HepG2 (cell line): ENCODE measurements at regions not wholly inside any gene's neighbourhood (a gene's known extent, or its start where the extent isn't known, plus 50 kb on each side); places are given as distances from the start of the nearest gene placed in this dataset.

Experiments used
- ARID5B ChIP-seq: IDR thresholded peaks from 2 replicates; pipeline ENCODE4 v1.4.0; 2020; ENCODE audit warnings: mild to moderate bottlenecking, missing genetic modification reagents
- DMAP1 ChIP-seq: IDR thresholded peaks from 2 replicates; pipeline ENCODE4 v1.6.1; 2016
- IRF1 ChIP-seq: sonication (generic); formaldehyde crosslinking; IDR thresholded peaks from 2 replicates; pipeline ENCODE4 v1.4.0; 2020; ENCODE audit warnings: low read depth, mild to moderate bottlenecking, missing genetic modification reagents
- MBD4 ChIP-seq: IDR thresholded peaks from 2 replicates; pipeline ENCODE4 v1.6.1; 2012; ENCODE audit warnings: low read length, inconsistent platforms, borderline replicate concordance
- MXD3 ChIP-seq: IDR thresholded peaks from 2 replicates; pipeline ENCODE4 v1.6.1; 2016; ENCODE audit warnings: mild to moderate bottlenecking, missing biosample characterization, missing genetic modification reagents
- NONO ChIP-seq, 2 experiments: fragments of 450-650 bp in 1 of 2; sonication (generic) in 1 of 2; formaldehyde crosslinking in 1 of 2; IDR thresholded peaks in 1 of 2; conservative IDR thresholded peaks in 1 of 2; 2 replicates each; pipeline versions ENCODE4 v1.6.1 to v1.8.0; 2017 to 2022; ENCODE audit warnings: mild to moderate bottlenecking in 1 of 2, missing genetic modification reagents in 1 of 2, moderate library complexity in 1 of 2
- RARA ChIP-seq: IDR thresholded peaks from 2 replicates; pipeline ENCODE4 v1.6.1; 2016; ENCODE audit warnings: missing genetic modification reagents, missing compliant biosample characterization
- SMARCC2 ChIP-seq: fragments of 450-650 bp; IDR thresholded peaks from 2 replicates; pipeline ENCODE4 v1.6.1; 2017; ENCODE audit warnings: antibody characterized with exemption, mild to moderate bottlenecking
- STAG1 ChIP-seq: sonication (generic); formaldehyde crosslinking; IDR thresholded peaks from 2 replicates; pipeline ENCODE4 v1.4.0; 2020; ENCODE audit warnings: missing genetic modification reagents
- USF2 ChIP-seq, 2 experiments: sonication (generic) in 1 of 2; formaldehyde crosslinking in 1 of 2; IDR thresholded peaks; 2 replicates each; pipeline versions ENCODE4 v1.5.1 to v1.6.1; 2011 to 2020; ENCODE audit warnings: borderline replicate concordance in 1 of 2, low read depth in 1 of 2, low read length in 1 of 2, mild to moderate bottlenecking in 1 of 2, missing genetic modification reagents in 1 of 2, moderate library complexity in 1 of 2
- ZBTB7A ChIP-seq: sonication (generic); formaldehyde crosslinking; IDR thresholded peaks from 2 replicates; pipeline ENCODE4 v1.8.0; 2022; ENCODE audit warnings: mild to moderate bottlenecking, missing genetic modification reagents
- ZSCAN12 ChIP-seq: sonication (generic); formaldehyde crosslinking; IDR thresholded peaks from 2 replicates; pipeline ENCODE4 v1.9.0; 2021; ENCODE audit warnings: mild to moderate bottlenecking, missing genetic modification reagents
- TF ChIP-seq, protein P1 (sequence below): sonication (generic); formaldehyde crosslinking; IDR thresholded peaks from 2 replicates; pipeline ENCODE4 v1.8.0; 2022; ENCODE audit warnings: mild to moderate bottlenecking, missing genetic modification reagents, moderate library complexity
- TF ChIP-seq, protein P2 (sequence below): sonication (generic); formaldehyde crosslinking; IDR thresholded peaks from 2 replicates; pipeline ENCODE4 v1.4.0; 2020; ENCODE audit warnings: missing genetic modification reagents

DNA sequence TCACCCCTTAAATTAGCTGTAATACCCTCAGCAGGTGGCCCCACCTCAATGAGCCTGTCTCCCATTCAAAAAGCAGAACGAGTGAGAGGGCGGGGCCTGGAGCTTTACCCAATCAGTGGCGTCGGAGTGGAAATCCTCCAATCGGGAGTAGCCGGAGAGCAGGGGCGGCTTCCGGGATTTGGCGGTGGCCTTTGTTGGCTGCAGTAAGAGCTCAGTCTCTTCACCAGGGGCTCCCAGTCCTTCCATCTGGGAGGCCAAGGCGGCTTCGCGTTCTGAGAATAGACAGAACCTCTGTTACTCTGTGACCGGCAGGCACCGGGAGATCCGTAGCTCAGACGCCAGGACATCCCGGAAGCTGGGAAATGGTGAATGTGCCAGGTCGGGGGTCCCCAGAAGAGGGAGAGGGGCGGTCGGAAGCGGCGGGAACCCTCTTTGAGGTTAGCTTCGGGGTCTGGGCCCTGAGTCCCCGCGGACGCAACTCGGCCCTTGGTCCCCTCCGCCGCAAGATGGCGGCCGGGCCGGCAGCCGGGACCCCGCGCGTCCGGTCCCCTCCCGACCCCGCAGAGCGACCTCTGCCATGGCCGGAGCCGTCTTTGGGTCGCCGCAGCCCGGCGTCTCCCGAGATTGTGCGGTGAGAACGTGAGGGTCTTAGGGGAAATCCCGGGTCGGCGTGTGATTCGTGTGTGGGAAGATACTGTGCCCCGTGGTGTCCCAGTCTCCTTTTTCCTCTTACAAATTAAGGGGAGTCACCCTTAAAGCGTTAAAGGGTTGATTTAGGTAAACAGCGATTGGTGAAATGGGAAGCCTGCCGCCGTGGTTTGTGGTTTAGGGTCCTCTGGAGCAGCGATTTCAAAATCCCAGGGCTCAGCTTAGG lies 160.3 kb upstream of the ZNF267 start (continued):
- TF ChIP-seq USF2 (IDR thresholded peaks at IDR 0.05; ENCODE audit: low read depth, low read length) (no peak), USF2 (CRISPR knock-in tag; IDR thresholded peaks at IDR 0.05; ENCODE audit: borderline replicate concordance) (no peak), STAG1 (CRISPR knock-in tag) (no peak), SMARCC2 (no peak), MBD4 (no peak), ARID5B (CRISPR knock-in tag) (peak; percentile 45; the same call in 1 of the 2 replicates), ZSCAN12 (CRISPR knock-in tag) (peak; percentile 96; the same call in 1 of the 2 replicates), MXD3 (peak; percentile 82), RARA (CRISPR knock-in tag) (peak; percentile 32; the same call in 1 of the 2 replicates), NONO (IDR thresholded peaks at IDR 0.05) (no peak), NONO (CRISPR knock-in tag; conservative IDR thresholded peaks at IDR 0.05) (peak; percentile 90), IRF1 (CRISPR knock-in tag) (no peak), ZBTB7A (peak; percentile 84; the same call in 1 of the 2 replicates), DMAP1 (CRISPR knock-in tag) (peak; percentile 53; the same call in 1 of the 2 replicates)
- TF ChIP-seq, protein P1, sequence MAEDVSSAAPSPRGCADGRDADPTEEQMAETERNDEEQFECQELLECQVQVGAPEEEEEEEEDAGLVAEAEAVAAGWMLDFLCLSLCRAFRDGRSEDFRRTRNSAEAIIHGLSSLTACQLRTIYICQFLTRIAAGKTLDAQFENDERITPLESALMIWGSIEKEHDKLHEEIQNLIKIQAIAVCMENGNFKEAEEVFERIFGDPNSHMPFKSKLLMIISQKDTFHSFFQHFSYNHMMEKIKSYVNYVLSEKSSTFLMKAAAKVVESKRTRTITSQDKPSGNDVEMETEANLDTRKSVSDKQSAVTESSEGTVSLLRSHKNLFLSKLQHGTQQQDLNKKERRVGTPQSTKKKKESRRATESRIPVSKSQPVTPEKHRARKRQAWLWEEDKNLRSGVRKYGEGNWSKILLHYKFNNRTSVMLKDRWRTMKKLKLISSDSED (CRISPR knock-in tag), result 0 out of 2 replicates have a peak, but pooled peaks have one; percentile 57
- TF ChIP-seq, protein P2, sequence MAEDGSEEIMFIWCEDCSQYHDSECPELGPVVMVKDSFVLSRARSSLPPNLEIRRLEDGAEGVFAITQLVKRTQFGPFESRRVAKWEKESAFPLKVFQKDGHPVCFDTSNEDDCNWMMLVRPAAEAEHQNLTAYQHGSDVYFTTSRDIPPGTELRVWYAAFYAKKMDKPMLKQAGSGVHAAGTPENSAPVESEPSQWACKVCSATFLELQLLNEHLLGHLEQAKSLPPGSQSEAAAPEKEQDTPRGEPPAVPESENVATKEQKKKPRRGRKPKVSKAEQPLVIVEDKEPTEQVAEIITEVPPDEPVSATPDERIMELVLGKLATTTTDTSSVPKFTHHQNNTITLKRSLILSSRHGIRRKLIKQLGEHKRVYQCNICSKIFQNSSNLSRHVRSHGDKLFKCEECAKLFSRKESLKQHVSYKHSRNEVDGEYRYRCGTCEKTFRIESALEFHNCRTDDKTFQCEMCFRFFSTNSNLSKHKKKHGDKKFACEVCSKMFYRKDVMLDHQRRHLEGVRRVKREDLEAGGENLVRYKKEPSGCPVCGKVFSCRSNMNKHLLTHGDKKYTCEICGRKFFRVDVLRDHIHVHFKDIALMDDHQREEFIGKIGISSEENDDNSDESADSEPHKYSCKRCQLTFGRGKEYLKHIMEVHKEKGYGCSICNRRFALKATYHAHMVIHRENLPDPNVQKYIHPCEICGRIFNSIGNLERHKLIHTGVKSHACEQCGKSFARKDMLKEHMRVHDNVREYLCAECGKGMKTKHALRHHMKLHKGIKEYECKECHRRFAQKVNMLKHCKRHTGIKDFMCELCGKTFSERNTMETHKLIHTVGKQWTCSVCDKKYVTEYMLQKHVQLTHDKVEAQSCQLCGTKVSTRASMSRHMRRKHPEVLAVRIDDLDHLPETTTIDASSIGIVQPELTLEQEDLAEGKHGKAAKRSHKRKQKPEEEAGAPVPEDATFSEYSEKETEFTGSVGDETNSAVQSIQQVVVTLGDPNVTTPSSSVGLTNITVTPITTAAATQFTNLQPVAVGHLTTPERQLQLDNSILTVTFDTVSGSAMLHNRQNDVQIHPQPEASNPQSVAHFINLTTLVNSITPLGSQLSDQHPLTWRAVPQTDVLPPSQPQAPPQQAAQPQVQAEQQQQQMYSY (CRISPR knock-in tag), result peak; percentile 50; the same call in 1 of the 2 replicates
